Suppressor macrophage treated with lipopolysaccharide for 1 hour (primary cell): ENCODE measurements at regions not wholly inside any gene's neighbourhood (a gene's known extent, or its start where the extent isn't known, plus 50 kb on each side); places are given as distances from the start of the nearest gene placed in this dataset.

Experiments used
- DNase-seq, 3 donors: peaks; one replicate each; pipeline ENCODE4 v3.0.0-alpha.2; 2020 to 2022

DNA sequence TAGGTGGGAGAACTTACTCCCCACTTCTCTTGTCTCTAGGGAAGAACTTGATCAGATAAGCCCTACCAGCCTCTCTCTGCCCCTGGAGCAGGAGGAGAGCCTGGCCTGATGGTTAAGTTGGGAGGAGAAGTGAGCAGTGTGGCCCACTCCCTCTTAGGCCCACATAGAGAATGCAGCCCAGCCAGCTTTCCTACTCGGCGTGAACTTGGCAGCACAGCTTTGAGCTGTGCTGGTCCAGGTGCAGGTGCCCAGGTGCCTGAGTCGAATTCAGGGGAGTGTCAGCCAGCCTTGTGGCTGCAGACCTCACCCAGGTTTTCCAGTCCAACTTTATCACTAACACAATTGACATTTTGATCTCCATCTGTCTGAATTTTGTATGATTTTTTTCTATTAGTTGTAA lies 77.6 kb upstream of the PAQR3 start:
- no peak for DNase-seq

DNA sequence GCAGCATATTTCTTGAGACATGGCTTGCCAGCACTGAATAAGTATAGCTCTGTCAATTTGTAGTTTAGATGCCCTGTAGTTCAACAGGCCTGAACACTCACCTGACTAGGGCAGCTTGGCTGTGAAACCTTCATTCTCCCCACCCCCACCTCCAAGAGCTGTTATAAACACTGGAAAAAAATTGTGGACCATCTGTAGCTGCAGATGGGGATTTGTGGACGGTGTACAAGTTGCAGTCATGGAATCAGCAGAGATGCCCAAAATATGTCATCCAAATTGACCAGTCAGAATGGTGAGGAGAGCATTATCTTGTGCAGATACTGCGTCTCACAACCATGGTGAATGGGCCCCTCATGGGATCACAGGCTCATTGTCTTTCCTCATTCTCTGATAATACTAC lies 76.2 kb upstream of the PAQR3 start:
- DNase-seq: no peak

DNA sequence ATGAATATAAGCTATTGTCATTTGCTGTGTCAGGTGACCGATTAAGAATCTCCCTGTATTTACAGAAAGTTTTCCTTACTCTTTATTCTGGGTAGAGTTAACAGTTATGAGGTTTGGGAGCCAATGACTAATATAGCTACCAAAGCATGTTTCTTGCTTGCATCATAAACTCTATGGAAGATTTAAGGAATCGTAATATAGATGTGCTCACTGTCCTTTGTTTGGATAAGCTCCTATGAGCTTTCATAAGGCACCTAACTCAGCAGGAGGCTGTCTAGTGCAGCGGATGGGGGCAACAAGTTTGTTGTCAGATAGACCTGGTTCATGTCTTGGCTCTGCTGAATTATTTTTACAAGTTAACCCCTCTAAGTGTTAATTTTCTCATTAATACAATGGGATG lies 75.0 kb upstream of the PAQR3 start:
- no peak for DNase-seq

DNA sequence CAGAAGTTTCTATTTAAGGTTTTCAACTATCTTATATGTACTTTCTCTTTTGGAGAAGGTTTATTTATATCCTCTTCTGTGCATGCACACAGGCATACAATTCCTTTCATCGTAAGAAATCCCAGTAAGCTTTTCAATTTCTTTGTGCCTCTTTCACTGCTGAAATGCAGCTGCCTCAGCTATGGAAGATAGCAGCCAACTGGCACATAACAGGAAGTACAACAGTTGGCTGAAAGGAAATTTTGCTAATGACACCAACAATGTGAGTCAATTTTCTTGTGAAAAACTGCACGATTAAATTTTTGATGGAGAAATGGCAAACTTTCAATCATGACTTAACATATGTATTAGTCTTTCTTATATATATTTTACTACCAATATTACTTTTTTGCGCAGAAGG lies 74.5 kb upstream of the PAQR3 start:
- DNase-seq: no peak

DNA sequence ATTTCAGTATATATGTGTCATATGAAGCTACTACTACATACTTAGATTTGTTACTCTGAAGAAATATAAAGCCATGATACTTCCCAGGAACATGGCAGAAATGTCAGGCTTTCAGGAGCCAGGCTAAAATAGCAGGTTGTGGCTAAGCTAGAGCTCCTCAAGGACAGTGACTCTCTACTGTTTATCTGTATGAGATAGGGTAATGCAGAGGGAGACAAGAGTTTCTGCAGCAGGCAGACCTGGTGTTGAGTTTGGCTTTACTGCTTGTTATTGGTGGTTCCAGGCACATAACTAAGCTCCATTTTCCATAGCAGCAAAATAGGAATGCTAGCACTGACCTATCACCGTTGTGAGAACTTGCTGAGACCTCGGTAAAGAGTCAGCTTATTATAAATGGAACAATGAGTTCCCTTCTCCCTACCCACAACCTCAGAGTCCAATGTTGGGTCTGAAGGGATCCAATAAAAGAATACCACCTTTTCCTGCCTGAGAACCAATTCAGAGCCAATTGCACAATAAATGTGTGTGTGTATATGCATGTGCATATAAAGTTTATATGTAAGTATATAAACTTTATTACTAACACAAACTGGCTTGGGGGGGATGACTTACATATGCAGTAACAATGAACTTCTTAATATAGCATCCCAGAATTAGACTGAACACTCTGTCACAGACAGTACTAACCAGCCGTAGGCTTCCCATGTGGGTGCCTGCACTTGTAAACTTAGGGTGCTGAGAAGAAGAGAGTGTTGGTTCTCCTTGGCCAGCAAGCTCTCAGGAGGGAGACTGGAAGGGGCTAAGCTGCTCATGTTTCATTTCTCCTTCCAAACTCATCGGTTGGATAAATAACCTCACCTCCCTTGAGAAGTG lies 51.9 kb upstream of the PAQR3 start:
- no peak for DNase-seq

DNA sequence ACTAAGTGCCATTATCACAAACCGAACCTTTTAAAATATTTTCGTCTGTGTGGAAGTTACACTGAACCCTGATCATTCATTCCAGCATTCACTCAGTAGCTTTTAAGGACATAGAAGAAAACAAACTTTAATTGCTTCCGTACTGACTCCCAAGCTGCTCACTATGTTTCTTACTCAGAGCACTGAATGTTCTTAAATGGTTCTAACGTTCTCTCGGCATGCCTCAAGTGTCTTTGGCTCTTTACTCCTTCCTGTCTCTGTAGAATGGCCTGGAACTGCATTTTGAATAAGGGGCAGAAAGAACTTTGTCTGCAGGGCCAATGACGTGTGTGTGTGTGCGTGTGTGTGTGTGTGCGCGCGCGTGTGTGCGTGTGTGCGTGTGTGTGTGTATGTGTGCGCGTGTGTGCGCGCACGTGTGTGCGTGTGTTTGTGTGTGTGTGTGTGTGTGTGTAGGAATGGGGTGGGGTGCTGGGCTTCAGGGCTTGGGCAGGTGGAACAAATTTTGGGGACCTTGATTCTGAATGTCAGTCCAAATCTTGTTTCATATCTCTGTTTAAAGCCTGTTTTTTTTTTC lies 50.5 kb upstream of the PAQR3 start:
- DNase-seq: no peak
